ENCODE measurements at regions not wholly inside any gene's neighbourhood (a gene's known extent, or its start where the extent isn't known, plus 50 kb on each side); places are given as distances from the start of the nearest gene placed in this dataset.

GRCh38 chr2:194014639-194015038, 1642.4 kb upstream of the SLC39A10 start:
- ChIA-PET POLR2A (no interaction called here), CTCF (interaction anchor here (0.6 kb wide), 1 partner anchor 478 kb away, joined by 3 read pairs; no protein-coding TSS in a partner anchor)
- ATAC-seq = no peak
- 53% methylated on average over 2 of the region's 2 CpGs for WGBS (ENCODE audit: missing lambda C conversion rate)
- H3K4me3 ChIP-seq = no peak overlapping the region
- no peak for FAIRE-seq
- no peaks in the 10 kb centered on the region for H3K4me1 ChIP-seq
- TF ChIP-seq, protein P1, sequence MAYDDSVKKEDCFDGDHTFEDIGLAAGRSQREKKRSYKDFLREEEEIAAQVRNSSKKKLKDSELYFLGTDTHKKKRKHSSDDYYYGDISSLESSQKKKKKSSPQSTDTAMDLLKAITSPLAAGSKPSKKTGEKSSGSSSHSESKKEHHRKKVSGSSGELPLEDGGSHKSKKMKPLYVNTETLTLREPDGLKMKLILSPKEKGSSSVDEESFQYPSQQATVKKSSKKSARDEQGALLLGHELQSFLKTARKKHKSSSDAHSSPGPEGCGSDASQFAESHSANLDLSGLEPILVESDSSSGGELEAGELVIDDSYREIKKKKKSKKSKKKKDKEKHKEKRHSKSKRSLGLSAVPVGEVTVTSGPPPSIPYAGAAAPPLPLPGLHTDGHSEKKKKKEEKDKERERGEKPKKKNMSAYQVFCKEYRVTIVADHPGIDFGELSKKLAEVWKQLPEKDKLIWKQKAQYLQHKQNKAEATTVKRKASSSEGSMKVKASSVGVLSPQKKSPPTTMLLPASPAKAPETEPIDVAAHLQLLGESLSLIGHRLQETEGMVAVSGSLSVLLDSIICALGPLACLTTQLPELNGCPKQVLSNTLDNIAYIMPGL (CRISPR knock-in tag; IDR thresholded peaks at IDR 0.05; ENCODE audit: borderline replicate concordance) = no peak
- TF ChIP-seq SMC3 (IDR thresholded peaks at IDR 0.05) = no peak
- TF ChIP-seq CTCF (IDR thresholded peaks at IDR 0.05) = no peak
- TF ChIP-seq CBX2 (IDR thresholded peaks at IDR 0.05; ENCODE audit: borderline replicate concordance, low read depth) = no peak
- no peak for TF ChIP-seq RNF2 (IDR thresholded peaks at IDR 0.05; ENCODE audit: borderline replicate concordance, low read depth)
- no peak for TF ChIP-seq MAFK (IDR thresholded peaks at IDR 0.05; ENCODE audit: partially characterized antibody)
- no peak for TF ChIP-seq KDM5A (IDR thresholded peaks at IDR 0.05)
- TF ChIP-seq ZFP36 (IDR thresholded peaks at IDR 0.05; ENCODE audit: borderline replicate concordance, partially characterized antibody) = no peak
- no peak for TF ChIP-seq EHMT2 (IDR thresholded peaks at IDR 0.05; ENCODE audit: low read depth)
- no peak for TF ChIP-seq JUN (IDR thresholded peaks at IDR 0.05)
- TF ChIP-seq RFX5 (IDR thresholded peaks at IDR 0.05) = no peak
- TF ChIP-seq, protein P2, sequence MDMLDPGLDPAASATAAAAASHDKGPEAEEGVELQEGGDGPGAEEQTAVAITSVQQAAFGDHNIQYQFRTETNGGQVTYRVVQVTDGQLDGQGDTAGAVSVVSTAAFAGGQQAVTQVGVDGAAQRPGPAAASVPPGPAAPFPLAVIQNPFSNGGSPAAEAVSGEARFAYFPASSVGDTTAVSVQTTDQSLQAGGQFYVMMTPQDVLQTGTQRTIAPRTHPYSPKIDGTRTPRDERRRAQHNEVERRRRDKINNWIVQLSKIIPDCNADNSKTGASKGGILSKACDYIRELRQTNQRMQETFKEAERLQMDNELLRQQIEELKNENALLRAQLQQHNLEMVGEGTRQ (IDR thresholded peaks at IDR 0.05) = no peak
- no peak for TF ChIP-seq POLR2AphosphoS2 (conservative IDR thresholded peaks at IDR 0.05; ENCODE audit: low read length)
- TF ChIP-seq FOXS1 (CRISPR knock-in tag; IDR thresholded peaks at IDR 0.05) = no peak
- no peak for DNase-seq (ENCODE audit: low read depth in 1 of 2, low spot score in 1 of 2)
- H3K9me3 ChIP-seq = no peaks in the 10 kb centered on the region; the same call in 2 of the 3 replicates
- no peak overlapping the region for H3K27ac ChIP-seq
- no peak overlapping the region for H3K4me2 ChIP-seq

GRCh38 chr2:194004590-194005206, 1652.3 kb upstream of the SLC39A10 start:
- H3K4me1 ChIP-seq = no peaks in the 10 kb centered on the region
- ATAC-seq (no peak), FAIRE-seq (no peak), DNase-seq (ENCODE audit: low read depth in 1 of 2, low spot score in 1 of 2) (no peak)
- no peak overlapping the region for H3K4me3 ChIP-seq
- H3K27ac ChIP-seq = no peak overlapping the region
- no peak overlapping the region for H3K4me2 ChIP-seq
- POLR2A ChIA-PET = no interaction called here
- no peaks in the 10 kb centered on the region for H3K9me3 ChIP-seq
- CTCF ChIA-PET = no interaction called here
- WGBS (ENCODE audit: missing lambda C conversion rate) = 96% methylated on average over 2 of the region's 2 CpGs
- TF ChIP-seq, protein P1 (CRISPR knock-in tag; IDR thresholded peaks at IDR 0.05; ENCODE audit: borderline replicate concordance) = no peak
- TF ChIP-seq MAFK (IDR thresholded peaks at IDR 0.05; ENCODE audit: partially characterized antibody) (no peak), JUNB (IDR thresholded peaks at IDR 0.05) (no peak), MAZ (IDR thresholded peaks at IDR 0.05; ENCODE audit: borderline replicate concordance, low read depth, low read length) (no peak), BHLHE40 (IDR thresholded peaks at IDR 0.05; ENCODE audit: low read depth, low read length) (no peak), RCOR1 (IDR thresholded peaks at IDR 0.05; ENCODE audit: low read depth, low read length) (no peak), SMC3 (IDR thresholded peaks at IDR 0.05) (no peak), MYC (IDR thresholded peaks at IDR 0.05; ENCODE audit: borderline replicate concordance, low read length) (no peak), BCL3 (IDR thresholded peaks at IDR 0.05) (no peak), RARB (CRISPR knock-in tag; IDR thresholded peaks at IDR 0.05) (no peak), POLR2A (IDR thresholded peaks at IDR 0.05; ENCODE audit: low read length) (no peak), ZSCAN20 (CRISPR knock-in tag; IDR thresholded peaks at IDR 0.05) (no peak), HOXB13 (CRISPR knock-in tag; IDR thresholded peaks at IDR 0.05; ENCODE audit: low read depth) (no peak), RAD21 (conservative IDR thresholded peaks at IDR 0.05 in 1 of 2, IDR thresholded peaks at IDR 0.05 in 1 of 2) (no peak), HOXA7 (CRISPR knock-in tag; IDR thresholded peaks at IDR 0.05) (no peak)
